K562 (cell line): ENCODE measurements at regions not wholly inside any gene's neighbourhood (a gene's known extent, or its start where the extent isn't known, plus 50 kb on each side); places are given as distances from the start of the nearest gene placed in this dataset.

Experiments
- BRD4 ChIP-seq: fragments of 200-600 bp; sonication (generic); IDR thresholded peaks from 2 replicates; pipeline ENCODE4 v1.6.1; 2017; ENCODE audit warnings: inconsistent platforms
- CBX5 ChIP-seq: IDR thresholded peaks from 2 replicates; pipeline ENCODE4 v1.6.1; 2014; ENCODE audit warnings: low read depth, borderline replicate concordance
- ELF4 ChIP-seq: fragments of 450-650 bp; formaldehyde crosslinking; IDR thresholded peaks from 2 replicates; pipeline ENCODE4 v1.4.0; 2022; ENCODE audit warnings: missing genetic modification characterization
- EP300 ChIP-seq: IDR thresholded peaks from 2 replicates; pipeline ENCODE4 v1.6.1; 2012; ENCODE audit warnings: low read length, improper control_type of control experiment
- FOXK2 ChIP-seq, 2 experiments: fragments of 450-650 bp; IDR thresholded peaks in 1 of 2; conservative IDR thresholded peaks in 1 of 2; 2 replicates each; pipeline ENCODE4 v1.6.1; 2016; ENCODE audit warnings: low read depth in 2 of 2, mild to moderate bottlenecking in 1 of 2
- POLR2A ChIP-seq: fragments of 450-650 bp; conservative IDR thresholded peaks from 2 replicates; pipeline ENCODE4 v1.6.1; 2016
- SIN3A ChIP-seq, 2 experiments: fragments of 150-350 bp in 1 of 2; IDR thresholded peaks; 2 replicates each; pipeline ENCODE4 v1.6.1; 2011 to 2016; ENCODE audit warnings: borderline replicate concordance in 2 of 2, low read depth in 2 of 2, low read length in 2 of 2, mild to moderate bottlenecking in 2 of 2, moderate library complexity in 2 of 2; ENCODE audit not compliant: control insufficient read depth in 1 of 2
- SMARCA4 ChIP-seq: fragments of 450-650 bp; IDR thresholded peaks from 2 replicates; pipeline ENCODE4 v1.6.1; 2016
- SP1 ChIP-seq: sonication (generic); formaldehyde crosslinking; IDR thresholded peaks from 2 replicates; pipeline ENCODE4 v1.8.1; 2022; ENCODE audit warnings: mild to moderate bottlenecking, missing genetic modification reagents
- ZNF408 ChIP-seq: fragments of 250-450 bp; sonication (Bioruptor Pico); IDR thresholded peaks from 2 replicates; pipeline ENCODE4 v1.4.0; 2020; ENCODE audit warnings: low read depth, mild to moderate bottlenecking, moderate library complexity
- TF ChIP-seq, protein P1 (sequence below): sonication (generic); formaldehyde crosslinking; IDR thresholded peaks from 2 replicates; pipeline ENCODE4 v1.5.0; 2020; ENCODE audit warnings: missing genetic modification reagents

- TF ChIP-seq SP1, result no peak
- TF ChIP-seq SIN3A (IDR thresholded peaks at IDR 0.05; ENCODE audit: borderline replicate concordance in 2 of 2, control insufficient read depth in 1 of 2, low read depth in 2 of 2, low read length in 2 of 2), result no peak
- no peak for TF ChIP-seq ELF4
- no peak for TF ChIP-seq FOXK2 (conservative IDR thresholded peaks at IDR 0.05 in 1 of 2, IDR thresholded peaks at IDR 0.05 in 1 of 2; ENCODE audit: low read depth in 2 of 2)
- no peak for TF ChIP-seq ZNF408 (CRISPR knock-in tag)
- TF ChIP-seq CBX5, result no peak
- no peak for TF ChIP-seq SMARCA4
- TF ChIP-seq BRD4, result no peak
- TF ChIP-seq EP300, result no peak
- TF ChIP-seq, protein P1, sequence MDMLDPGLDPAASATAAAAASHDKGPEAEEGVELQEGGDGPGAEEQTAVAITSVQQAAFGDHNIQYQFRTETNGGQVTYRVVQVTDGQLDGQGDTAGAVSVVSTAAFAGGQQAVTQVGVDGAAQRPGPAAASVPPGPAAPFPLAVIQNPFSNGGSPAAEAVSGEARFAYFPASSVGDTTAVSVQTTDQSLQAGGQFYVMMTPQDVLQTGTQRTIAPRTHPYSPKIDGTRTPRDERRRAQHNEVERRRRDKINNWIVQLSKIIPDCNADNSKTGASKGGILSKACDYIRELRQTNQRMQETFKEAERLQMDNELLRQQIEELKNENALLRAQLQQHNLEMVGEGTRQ, result no peak
- no peak for TF ChIP-seq POLR2A
These were observed 190.3 kb downstream of the ARL4C start for GRCh38 chr2:234306426-234307173.
